ENCODE measurements at regions not wholly inside any gene's neighbourhood (a gene's known extent, or its start where the extent isn't known, plus 50 kb on each side); places are given as distances from the start of the nearest gene placed in this dataset.

GRCh38 chr1:244237445-244237844, 186.4 kb downstream of the ZBTB18 start:
- ATAC-seq: no peak
- H3K4me1 ChIP-seq (ENCODE audit: control insufficient read depth, insufficient read depth, low read length): no peaks in the 10 kb centered on the region
- TF ChIP-seq CTCF (IDR thresholded peaks at IDR 0.05): no peak

GRCh38 chr1:244239261-244239770, 188.2 kb downstream of the ZBTB18 start:
- ATAC-seq: no peak
- H3K27me3 Mint-ChIP-seq (ENCODE audit: low read depth in 2 of 2): no peaks in the 10 kb centered on the region
- 97% methylated on average over 4 of the region's 4 CpGs for WGBS (ENCODE audit: insufficient coverage)
- H3K9me3 Mint-ChIP-seq: no peaks in the 10 kb centered on the region
- no peak overlapping the region for H3K4me3 Mint-ChIP-seq
- Histone ChIP-seq H3K9me3 (ENCODE audit: control insufficient read depth, insufficient read depth, low read length) (no peaks in the 10 kb centered on the region), H3K4me1 (ENCODE audit: control insufficient read depth, insufficient read depth, low read length) (no peaks in the 10 kb centered on the region), H3K27me3 (ENCODE audit: control insufficient read depth, insufficient read depth, low read length) (no peaks in the 10 kb centered on the region), H3K4me3 (ENCODE audit: low read length) (no peak overlapping the region), H3K27ac (ENCODE audit: low read length) (no peak overlapping the region), H3K36me3 (ENCODE audit: control insufficient read depth, insufficient read depth, low read length) (no peaks in the 10 kb centered on the region)
- H3K4me1 Mint-ChIP-seq: peaks cover 6% of the 10 kb centered on the region in 2 donors
- no peaks in the 10 kb centered on the region for H3K36me3 Mint-ChIP-seq
- no peak for TF ChIP-seq CTCF (IDR thresholded peaks at IDR 0.05)
- DNase-seq: no peak
- H3K27ac Mint-ChIP-seq: peak overlapping the region in 1 of 2 donors; percentile 15
- intact Hi-C loops (cut with micrococcal nuclease): no loop called here

More at GRCh38 chr1:244237445-244237844, 186.4 kb downstream of the ZBTB18 start:
- H3K27me3 ChIP-seq (ENCODE audit: control insufficient read depth, insufficient read depth, low read length): no peaks in the 10 kb centered on the region
- Mint-ChIP-seq H3K36me3 (no peaks in the 10 kb centered on the region), H3K4me1 (peaks cover 7 to 8% of the 10 kb centered on the region in 2 donors), H3K9me3 (no peaks in the 10 kb centered on the region), H3K27ac (no peak overlapping the region), H3K27me3 (ENCODE audit: low read depth in 2 of 2) (peaks cover 0 to 8% of the 10 kb centered on the region in 2 donors), H3K4me3 (no peak overlapping the region)
- no peak for DNase-seq
- H3K4me3 ChIP-seq (ENCODE audit: low read length): no peak overlapping the region
- 83% methylated on average over 8 of the region's 8 CpGs for WGBS (ENCODE audit: insufficient coverage)
- no peaks in the 10 kb centered on the region for H3K9me3 ChIP-seq (ENCODE audit: control insufficient read depth, insufficient read depth, low read length)
- H3K27ac ChIP-seq (ENCODE audit: low read length): no peak overlapping the region
- intact Hi-C loops (cut with micrococcal nuclease): no loop called here
- no peaks in the 10 kb centered on the region for H3K36me3 ChIP-seq (ENCODE audit: control insufficient read depth, insufficient read depth, low read length)

GRCh38 chr1:244241438-244241837, 190.4 kb downstream of the ZBTB18 start:
- Histone ChIP-seq H3K4me1 (ENCODE audit: control insufficient read depth, insufficient read depth, low read length) (no peaks in the 10 kb centered on the region), H3K4me3 (ENCODE audit: low read length) (no peak overlapping the region), H3K36me3 (ENCODE audit: control insufficient read depth, insufficient read depth, low read length) (no peaks in the 10 kb centered on the region), H3K9me3 (ENCODE audit: control insufficient read depth, insufficient read depth, low read length) (no peaks in the 10 kb centered on the region), H3K27me3 (ENCODE audit: control insufficient read depth, insufficient read depth, low read length) (no peaks in the 10 kb centered on the region), H3K27ac (ENCODE audit: low read length) (no peak overlapping the region)
- H3K4me1 Mint-ChIP-seq: peaks cover 6% of the 10 kb centered on the region in 2 donors
- H3K36me3 Mint-ChIP-seq: no peaks in the 10 kb centered on the region
- intact Hi-C loops (cut with micrococcal nuclease): no loop called here
- H3K9me3 Mint-ChIP-seq: no peaks in the 10 kb centered on the region
- TF ChIP-seq CTCF (IDR thresholded peaks at IDR 0.05): no peak
- DNase-seq (no peak), ATAC-seq (no peak)
- 98% methylated on average over 4 of the region's 4 CpGs for WGBS (ENCODE audit: insufficient coverage)
- no peak overlapping the region for H3K4me3 Mint-ChIP-seq
- no peak overlapping the region for H3K27ac Mint-ChIP-seq
- H3K27me3 Mint-ChIP-seq (ENCODE audit: low read depth in 2 of 2): no peaks in the 10 kb centered on the region

- no peak for TF ChIP-seq CTCF (IDR thresholded peaks at IDR 0.05)
- 45% methylated on average over 5 of the region's 5 CpGs for WGBS (ENCODE audit: insufficient coverage)
- ATAC-seq: peak; percentile 58 to 85 (median 84)
- Mint-ChIP-seq H3K27ac (peak overlapping the region in 1 of 2 donors; percentile 14), H3K4me3 (no peak overlapping the region), H3K36me3 (no peaks in the 10 kb centered on the region), H3K9me3 (no peaks in the 10 kb centered on the region), H3K27me3 (ENCODE audit: low read depth in 2 of 2) (no peaks in the 10 kb centered on the region), H3K4me1 (peaks cover 6% of the 10 kb centered on the region in 2 donors)
- Histone ChIP-seq H3K4me1 (ENCODE audit: control insufficient read depth, insufficient read depth, low read length) (no peaks in the 10 kb centered on the region), H3K27ac (ENCODE audit: low read length) (no peak overlapping the region), H3K27me3 (ENCODE audit: control insufficient read depth, insufficient read depth, low read length) (no peaks in the 10 kb centered on the region), H3K9me3 (ENCODE audit: control insufficient read depth, insufficient read depth, low read length) (no peaks in the 10 kb centered on the region), H3K4me3 (ENCODE audit: low read length) (no peak overlapping the region), H3K36me3 (ENCODE audit: control insufficient read depth, insufficient read depth, low read length) (no peaks in the 10 kb centered on the region)
- peak in 1 of 2 donors; percentile 30 for DNase-seq
- intact Hi-C loops (cut with micrococcal nuclease): no loop called here
Observed at GRCh38 chr1:244242446-244242845, 191.4 kb downstream of the ZBTB18 start.

Data from natural killer cell (primary cell).